Gastroesophageal sphincter (tissue), 3 donors: ENCODE measurements at regions not wholly inside any gene's neighbourhood (a gene's known extent, or its start where the extent isn't known, plus 50 kb on each side); places are given as distances from the start of the nearest gene placed in this dataset.

Source experiments
- CTCF ChIP-seq, 4 experiments: fragments of 200-600 bp in 2 of 4; fragments of 450-650 bp in 2 of 4; sonication (generic) in 1 of 4; IDR thresholded peaks; one replicate each; pipeline ENCODE4 v1.5.1; 2017 to 2019; ENCODE audit warnings: antibody characterized with exemption in 4 of 4, mild to moderate bottlenecking in 2 of 4, moderate library complexity in 2 of 4
- POLR2A ChIP-seq, 2 donors: fragments of 450-650 bp; IDR thresholded peaks; one replicate each; pipeline ENCODE4 v1.6.1; 2017; ENCODE audit warnings: antibody characterized with exemption in 2 of 2, mild to moderate bottlenecking in 2 of 2, moderate library complexity in 1 of 2
- POLR2AphosphoS5 ChIP-seq: sonication (generic); formaldehyde crosslinking; IDR thresholded peaks from one replicate; pipeline ENCODE4 v1.6.1; 2017; ENCODE audit warnings: antibody characterized with exemption

- TF ChIP-seq POLR2A (IDR thresholded peaks at IDR 0.05) (no peak), CTCF (IDR thresholded peaks at IDR 0.05) (no peak), POLR2AphosphoS5 (no peak)
These were observed 88.3 kb upstream of the TNFSF4 start for GRCh38 chr1:173295391-173295790.
